Stimulated activated CD4-positive, alpha-beta T cell treated with anti-CD3 and anti-CD28 coated beads, Interleukin-4, amount 100 ng/mL, for 4 hours (primary cell): ENCODE measurements at regions not wholly inside any gene's neighbourhood (a gene's known extent, or its start where the extent isn't known, plus 50 kb on each side); places are given as distances from the start of the nearest gene placed in this dataset.

Experiments
- DNase-seq, 2 experiments: peaks; one replicate each; pipeline ENCODE4 v3.0.0-alpha.2; 2020

- DNase-seq, result no peak
Measured at GRCh38 chr1:186550832-186551231, 89.9 kb upstream of the PDC start.

DNA sequence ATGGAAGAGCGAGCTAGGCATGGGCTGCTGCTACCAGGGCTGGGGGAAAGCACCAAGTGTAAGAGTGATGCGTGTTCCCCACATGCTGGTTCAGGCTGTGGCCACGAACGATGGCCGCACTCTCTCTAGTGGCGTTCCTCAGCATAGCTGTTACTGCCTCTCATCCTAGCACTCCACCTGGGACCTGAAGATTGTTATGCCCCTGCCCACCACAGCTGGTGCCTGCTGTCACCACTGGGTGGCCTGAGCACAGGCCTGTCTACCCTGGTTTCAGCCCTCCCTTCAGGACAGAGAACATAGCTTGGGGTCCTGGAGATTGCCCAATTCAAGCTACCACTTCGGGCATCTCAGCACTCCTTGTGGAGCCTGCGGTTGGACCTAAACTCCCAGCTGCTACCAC, 80.1 kb upstream of the PDC start:
- DNase-seq, result no peak

DNA sequence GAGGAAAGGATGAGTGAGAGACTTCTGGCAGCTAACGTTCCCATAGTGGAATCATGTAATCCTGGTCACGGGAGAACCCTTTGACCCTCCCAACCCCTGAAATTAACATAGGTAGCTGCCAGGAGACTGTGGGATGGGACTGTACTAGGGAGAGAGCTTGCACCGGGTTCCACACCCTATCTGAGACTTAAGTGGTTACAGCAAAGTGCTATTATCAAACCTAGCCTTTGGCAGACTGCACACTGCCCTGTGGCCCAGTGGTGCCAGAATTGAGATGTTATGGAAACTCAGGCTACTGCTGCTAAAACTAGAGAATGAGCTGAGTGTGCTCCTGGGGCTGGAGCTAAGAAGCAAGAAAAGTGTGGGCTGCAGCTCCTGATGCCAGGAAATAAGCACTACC, 79.6 kb upstream of the PDC start:
- DNase-seq, result no peak

- no peak for DNase-seq
Measured at GRCh38 chr1:186536273-186536890, 75.5 kb upstream of the PDC start.

GRCh38 chr1:186535388-186536133, 74.6 kb upstream of the PDC start:
- DNase-seq, result no peak

GRCh38 chr1:186534401-186534800, 73.5 kb upstream of the PDC start:
- DNase-seq, result no peak

GRCh38 chr1:186532466-186532865, 71.6 kb upstream of the PDC start:
- DNase-seq, result no peak

DNA sequence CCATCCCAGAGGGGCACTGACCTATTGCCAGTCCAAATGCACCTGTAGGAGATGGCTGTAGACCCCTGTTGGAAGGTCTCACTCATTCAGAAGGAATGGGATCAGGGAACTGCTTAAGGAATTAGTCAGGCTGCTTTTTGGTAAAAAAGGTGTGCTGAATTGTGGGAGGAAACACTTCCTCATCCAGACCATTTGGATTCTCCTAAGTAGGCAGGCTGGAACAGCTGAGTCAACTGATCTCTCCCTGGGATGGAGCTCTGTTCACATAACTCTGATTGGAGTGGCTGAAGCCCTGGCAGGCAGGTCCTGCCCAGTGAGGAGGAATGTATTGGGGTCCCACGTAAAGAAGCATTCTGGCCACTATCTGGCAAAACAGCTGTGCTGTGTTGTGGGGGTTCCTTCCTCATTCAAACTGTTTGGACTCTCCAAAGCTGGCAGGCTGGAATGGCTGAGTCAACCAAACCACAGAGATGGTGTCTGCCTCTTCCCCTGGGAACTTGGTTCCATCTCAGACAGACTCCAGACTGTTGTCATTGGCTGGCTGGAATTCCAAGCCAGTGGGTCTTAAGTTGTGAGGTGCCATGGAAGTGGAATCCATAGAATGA, 70.7 kb upstream of the PDC start:
- DNase-seq, result no peak

DNA sequence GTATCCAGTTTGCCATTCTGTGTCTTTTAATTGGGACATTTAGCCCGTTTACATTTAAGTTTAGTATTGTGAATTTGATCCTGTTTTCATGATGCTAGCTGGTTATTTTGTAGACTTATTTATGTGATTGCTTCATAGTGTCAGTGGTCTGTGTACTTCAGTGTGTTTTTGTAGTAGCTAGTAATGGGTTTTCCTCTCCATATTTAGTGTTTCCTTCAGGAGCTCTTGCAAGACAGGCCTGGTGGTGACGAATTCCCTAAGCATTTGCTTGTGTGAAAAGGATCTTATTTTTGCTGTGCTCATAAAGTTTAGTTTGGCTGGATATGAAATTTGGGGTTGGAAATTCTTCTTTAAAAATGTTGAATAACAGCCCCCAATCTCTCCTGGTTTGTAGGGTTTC, 69.2 kb upstream of the PDC start:
- DNase-seq, result no peak

DNA sequence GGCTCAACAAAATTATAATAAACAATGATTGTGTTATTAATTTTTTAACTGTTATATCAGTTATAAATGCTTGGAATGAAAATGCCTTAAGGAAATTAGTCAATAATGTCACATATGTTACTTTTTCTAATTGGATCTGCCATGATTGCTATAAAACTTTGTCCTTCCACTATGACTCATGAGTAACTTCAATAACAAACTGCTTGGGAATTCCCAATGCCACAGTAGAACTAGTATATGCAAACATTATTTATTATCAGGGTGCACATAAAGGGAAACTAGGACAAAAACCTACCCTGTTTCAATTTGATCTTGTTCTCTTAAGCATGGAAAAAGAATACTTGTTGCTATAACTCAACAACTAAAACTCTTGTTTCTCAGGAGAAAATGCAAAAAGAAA, 59.1 kb upstream of the PDC start:
- DNase-seq, result no peak

DNA sequence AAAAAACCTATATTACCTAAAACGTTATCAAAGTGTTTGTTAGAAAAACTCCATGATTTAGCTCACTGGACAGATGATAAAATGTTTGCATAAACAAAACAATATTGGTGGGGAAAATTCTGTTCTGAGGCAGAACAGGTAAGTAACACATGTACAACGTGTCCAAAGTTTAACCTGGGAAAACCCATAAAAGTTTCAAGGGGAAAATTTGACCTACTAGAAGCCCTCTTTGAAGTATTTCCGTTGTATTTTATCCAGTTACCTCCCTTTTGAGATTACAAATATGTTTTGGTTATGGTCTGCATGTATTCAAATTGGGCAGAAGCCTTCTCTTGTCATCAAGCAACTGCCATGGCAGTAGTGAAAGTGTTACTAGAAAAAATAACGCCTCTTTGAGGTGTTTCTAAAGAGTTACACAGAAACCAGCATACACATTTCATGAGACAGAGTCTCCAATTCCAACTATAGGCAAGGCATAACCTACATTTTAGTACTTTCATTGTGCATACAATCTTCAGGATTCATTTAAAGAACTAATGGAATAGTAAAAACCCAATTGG, 58.0 kb upstream of the PDC start:
- DNase-seq, result no peak

- no peak for DNase-seq
Measured at GRCh38 chr1:186518395-186518794, 57.5 kb upstream of the PDC start.

- no peak for DNase-seq
Measured at GRCh38 chr1:186514367-186514766, 53.5 kb upstream of the PDC start.

DNA sequence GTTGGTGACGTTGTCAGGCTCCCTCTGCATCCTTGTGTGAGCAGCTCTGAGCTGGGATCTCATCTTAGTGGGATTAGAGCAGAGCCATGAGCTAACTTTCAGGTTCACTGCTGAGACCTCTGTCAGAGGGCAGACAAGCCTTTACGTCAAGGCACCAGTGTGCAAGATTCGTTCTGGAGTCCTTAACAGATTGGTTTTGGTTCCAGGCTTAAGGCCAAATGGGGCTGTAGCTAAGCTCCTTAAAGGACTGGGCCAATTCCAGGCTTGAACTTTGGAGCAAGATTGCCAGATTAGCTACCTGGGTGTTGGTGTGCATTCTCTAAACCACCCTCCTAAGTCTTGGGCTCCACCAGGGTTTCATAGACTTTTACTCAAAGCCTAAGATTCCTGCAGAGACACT, 52.6 kb upstream of the PDC start:
- DNase-seq, result no peak

DNA sequence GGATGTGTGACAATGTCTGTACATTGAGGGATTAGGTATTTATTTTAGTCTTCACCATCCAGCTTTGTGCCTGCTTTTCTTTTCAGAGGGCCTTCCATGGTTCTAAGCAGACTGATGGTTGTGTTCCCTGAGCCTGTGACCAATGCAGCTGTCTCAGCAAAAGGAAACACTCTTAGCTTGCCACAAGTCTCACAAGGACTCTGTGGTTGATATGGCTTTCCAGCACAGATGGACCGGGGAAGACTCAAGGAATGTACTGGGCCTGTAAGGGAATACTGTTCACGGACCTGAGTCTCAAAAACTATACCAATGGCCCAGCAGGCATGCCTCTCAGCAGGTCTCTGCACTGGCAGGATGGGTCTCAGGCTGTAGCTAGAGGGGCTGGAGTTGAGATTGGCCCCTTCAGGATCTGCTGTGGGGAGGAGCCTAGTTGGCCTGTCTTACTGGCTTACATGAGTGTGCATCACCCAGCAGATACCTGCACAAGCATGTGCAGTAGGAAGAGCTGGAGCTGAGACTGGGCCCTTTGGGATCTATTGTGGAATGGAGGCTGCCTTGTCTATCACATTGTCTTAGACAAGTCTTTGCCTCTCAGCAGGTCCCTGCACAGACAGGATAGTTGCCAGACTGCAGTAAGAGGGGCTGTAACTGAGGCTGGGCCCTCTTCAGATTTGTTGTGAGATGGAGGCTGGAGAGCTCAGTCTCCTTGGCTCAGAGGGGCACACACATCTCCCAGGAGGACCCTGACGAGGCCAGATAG, 52.0 kb upstream of the PDC start:
- DNase-seq, result no peak

GRCh38 chr1:186511761-186512637, 51.1 kb upstream of the PDC start:
- DNase-seq, result no peak
